ENCODE measurements at regions not wholly inside any gene's neighbourhood (a gene's known extent, or its start where the extent isn't known, plus 50 kb on each side); places are given as distances from the start of the nearest gene placed in this dataset.

GRCh38 chr19:30757104-30757836 is 385.1 kb downstream of the ZNF536 start:
- Histone ChIP-seq H3K4me1 (ENCODE audit: low read depth) (no peaks in the 10 kb centered on the region), H3K36me3 (ENCODE audit: low read depth) (no peaks in the 10 kb centered on the region), H3K9me3 (no peaks in the 10 kb centered on the region), H3K4me3 (no peak overlapping the region)
- no peak for TF ChIP-seq CTCF (IDR thresholded peaks at IDR 0.05)
- intact Hi-C loops (cut with DNase I, micrococcal nuclease): no loop called here
- no peak for ATAC-seq
- DNase-seq: no peak

GRCh38 chr19:30755581-30755980 is 383.4 kb downstream of the ZNF536 start:
- ATAC-seq (no peak), DNase-seq (no peak)
- Histone ChIP-seq H3K4me3 (no peak overlapping the region), H3K4me1 (ENCODE audit: low read depth) (no peaks in the 10 kb centered on the region), H3K9me3 (peaks cover 1% of the 10 kb centered on the region), H3K36me3 (ENCODE audit: low read depth) (no peaks in the 10 kb centered on the region)
- intact Hi-C loops (cut with DNase I, micrococcal nuclease): no loop called here
- TF ChIP-seq CTCF (IDR thresholded peaks at IDR 0.05): no peak

GRCh38 chr19:30754162-30754561 is 382.0 kb downstream of the ZNF536 start:
- no peak overlapping the region for H3K4me3 ChIP-seq
- TF ChIP-seq CTCF (IDR thresholded peaks at IDR 0.05): no peak
- intact Hi-C loops (cut with DNase I, micrococcal nuclease): no loop called here
- no peaks in the 10 kb centered on the region for H3K4me1 ChIP-seq (ENCODE audit: low read depth)
- ATAC-seq (no peak), DNase-seq (no peak)
- H3K9me3 ChIP-seq: peaks cover 10% of the 10 kb centered on the region
- H3K36me3 ChIP-seq (ENCODE audit: low read depth): no peaks in the 10 kb centered on the region

GRCh38 chr19:30752876-30753275 is 380.7 kb downstream of the ZNF536 start:
- intact Hi-C loops (cut with DNase I, micrococcal nuclease): no loop called here
- Histone ChIP-seq H3K4me3 (no peak overlapping the region), H3K36me3 (ENCODE audit: low read depth) (no peaks in the 10 kb centered on the region), H3K9me3 (peaks cover 10% of the 10 kb centered on the region), H3K4me1 (ENCODE audit: low read depth) (no peaks in the 10 kb centered on the region)
- no peak for ATAC-seq
- no peak for TF ChIP-seq CTCF (IDR thresholded peaks at IDR 0.05)
- DNase-seq: no peak

- Histone ChIP-seq H3K4me1 (ENCODE audit: low read depth) (no peaks in the 10 kb centered on the region), H3K9me3 (peaks cover 10% of the 10 kb centered on the region), H3K4me3 (no peak overlapping the region), H3K36me3 (ENCODE audit: low read depth) (no peaks in the 10 kb centered on the region)
- ATAC-seq (no peak), DNase-seq (no peak)
- intact Hi-C loops (cut with DNase I, micrococcal nuclease): no loop called here
- no peak for TF ChIP-seq CTCF (IDR thresholded peaks at IDR 0.05)
Measured at GRCh38 chr19:30752201-30752600, 380.0 kb downstream of the ZNF536 start.
